ENCODE measurements at regions not wholly inside any gene's neighbourhood (a gene's known extent, or its start where the extent isn't known, plus 50 kb on each side); places are given as distances from the start of the nearest gene placed in this dataset.
A peak's percentile ranks its signal among the peaks of the same experiment; 100 is the strongest.

GRCh38 chr11:111026241-111026640, 219.3 kb upstream of the POU2AF2 start:
- DNase-seq: no peak
- no peaks in the 10 kb centered on the region for H3K4me1 ChIP-seq
- no peaks in the 10 kb centered on the region for H3K36me3 ChIP-seq

GRCh38 chr11:111021131-111021530, 224.4 kb upstream of the POU2AF2 start:
- Histone ChIP-seq H3K9me3 (no peaks in the 10 kb centered on the region), H3K27me3 (no peaks in the 10 kb centered on the region), H3K4me3 (no peak overlapping the region), H3K36me3 (no peaks in the 10 kb centered on the region), H3K4me1 (no peaks in the 10 kb centered on the region), H3K27ac (no peak overlapping the region)
- TF ChIP-seq CTCF (IDR thresholded peaks at IDR 0.05) (no peak), POLR2A (IDR thresholded peaks at IDR 0.05) (no peak)
- no peak for DNase-seq

More at GRCh38 chr11:111026241-111026640, 219.3 kb upstream of the POU2AF2 start:
- Histone ChIP-seq H3K27ac (no peak overlapping the region), H3K27me3 (no peaks in the 10 kb centered on the region), H3K9me3 (no peaks in the 10 kb centered on the region), H3K4me3 (no peak overlapping the region)
- TF ChIP-seq CTCF (IDR thresholded peaks at IDR 0.05): no peak
- TF ChIP-seq POLR2A (IDR thresholded peaks at IDR 0.05): no peak

- Histone ChIP-seq H3K36me3 (no peaks in the 10 kb centered on the region), H3K4me3 (no peak overlapping the region), H3K4me1 (no peaks in the 10 kb centered on the region), H3K27me3 (no peaks in the 10 kb centered on the region), H3K27ac (peak overlapping the region in 2 of 4 donors; percentile 18 to 44), H3K9me3 (no peaks in the 10 kb centered on the region)
- DNase-seq: no peak
- TF ChIP-seq CTCF (IDR thresholded peaks at IDR 0.05) (no peak), POLR2A (IDR thresholded peaks at IDR 0.05) (no peak)
Observed at GRCh38 chr11:111019871-111020670, 225.5 kb upstream of the POU2AF2 start.

GRCh38 chr11:111019451-111019850, 226.1 kb upstream of the POU2AF2 start:
- H3K4me3 ChIP-seq: no peak overlapping the region
- DNase-seq: no peak
- H3K27me3 ChIP-seq: no peaks in the 10 kb centered on the region
- TF ChIP-seq CTCF (IDR thresholded peaks at IDR 0.05) (no peak), POLR2A (IDR thresholded peaks at IDR 0.05) (no peak)
- peak overlapping the region in 2 of 4 donors; percentile 18 to 44 for H3K27ac ChIP-seq
- no peaks in the 10 kb centered on the region for H3K9me3 ChIP-seq
- H3K4me1 ChIP-seq: no peaks in the 10 kb centered on the region
- H3K36me3 ChIP-seq: no peaks in the 10 kb centered on the region

- Histone ChIP-seq H3K27me3 (no peaks in the 10 kb centered on the region), H3K9me3 (no peaks in the 10 kb centered on the region), H3K4me3 (no peak overlapping the region), H3K27ac (no peak overlapping the region), H3K36me3 (no peaks in the 10 kb centered on the region), H3K4me1 (no peaks in the 10 kb centered on the region)
- TF ChIP-seq CTCF (IDR thresholded peaks at IDR 0.05) (no peak), POLR2A (IDR thresholded peaks at IDR 0.05) (no peak)
- no peak for DNase-seq
Observed at GRCh38 chr11:111018566-111018965, 227.0 kb upstream of the POU2AF2 start.
